HG03558 (cell line): ENCODE measurements at regions not wholly inside any gene's neighbourhood (a gene's known extent, or its start where the extent isn't known, plus 50 kb on each side); places are given as distances from the start of the nearest gene placed in this dataset.

Source experiments
- ATAC-seq: cut with Tn5 transposase; IDR thresholded peaks from one replicate; pipeline ENCODE4 v1.9.1; 2021; ENCODE audit warnings: moderate number of reproducible peaks; ENCODE audit not compliant: unreplicated experiment; ENCODE audit errors: extremely low read depth

GRCh38 chr7:97460433-97460832 is 271.5 kb upstream of the TAC1 start:
- ATAC-seq, result no peak

GRCh38 chr7:97461596-97461995 is 270.3 kb upstream of the TAC1 start:
- ATAC-seq, result no peak

- no peak for ATAC-seq
Measured at GRCh38 chr7:97466071-97466470, 265.8 kb upstream of the TAC1 start.

- no peak for ATAC-seq
Measured at GRCh38 chr7:97466999-97467740, 264.7 kb upstream of the TAC1 start.

- ATAC-seq, result no peak
Measured at GRCh38 chr7:97468493-97468892, 263.4 kb upstream of the TAC1 start.

- ATAC-seq, result no peak
Measured at GRCh38 chr7:97470726-97471125, 261.2 kb upstream of the TAC1 start.

GRCh38 chr7:97471491-97471890 is 260.4 kb upstream of the TAC1 start:
- ATAC-seq, result no peak

- no peak for ATAC-seq
Measured at GRCh38 chr7:97479740-97480290, 252.1 kb upstream of the TAC1 start.

GRCh38 chr7:97480772-97481390 is 251.0 kb upstream of the TAC1 start:
- no peak for ATAC-seq

GRCh38 chr7:97495487-97495886 is 236.4 kb upstream of the TAC1 start:
- ATAC-seq, result no peak

- ATAC-seq, result peak; percentile 52
Measured at GRCh38 chr7:97499204-97499603, 232.7 kb upstream of the TAC1 start.

GRCh38 chr7:97503367-97504094 is 228.4 kb upstream of the TAC1 start:
- ATAC-seq, result no peak

- no peak for ATAC-seq
Measured at GRCh38 chr7:97506728-97507127, 225.2 kb upstream of the TAC1 start.

GRCh38 chr7:97512441-97513207 is 219.3 kb upstream of the TAC1 start:
- no peak for ATAC-seq

- no peak for ATAC-seq
Measured at GRCh38 chr7:97513326-97513725, 218.6 kb upstream of the TAC1 start.

- ATAC-seq, result no peak
Measured at GRCh38 chr7:97541188-97541587, 190.7 kb upstream of the TAC1 start.

- ATAC-seq, result no peak
Measured at GRCh38 chr7:97555857-97556421, 175.9 kb upstream of the TAC1 start.

- no peak for ATAC-seq
Measured at GRCh38 chr7:97565665-97566064, 166.2 kb upstream of the TAC1 start.

GRCh38 chr7:97573065-97573464 is 158.8 kb upstream of the TAC1 start:
- ATAC-seq, result no peak

GRCh38 chr7:97576043-97576442 is 155.8 kb upstream of the TAC1 start:
- ATAC-seq, result no peak
